RWPE1 (cell line): ENCODE measurements at regions not wholly inside any gene's neighbourhood (a gene's known extent, or its start where the extent isn't known, plus 50 kb on each side); places are given as distances from the start of the nearest gene placed in this dataset.

Source experiments
- CTCF ChIA-PET: fragments of 350-600 bp; sonication (Branson Sonifier 250); formaldehyde crosslinking; extraction: SDS; loops from one replicate; lab custom pipeline; 2021; lab: Yijun Ruan, JAX
- POLR2A ChIA-PET: fragments of 400-600 bp; formaldehyde crosslinking; extraction: SDS; loops from one replicate; lab custom pipeline; 2020; ENCODE audit warnings: antibody characterized with exemption; ENCODE audit not compliant: low non-redundant PET; lab: Yijun Ruan, JAX
- DNase-seq: peaks from one replicate; pipeline ENCODE4 v3.0.0; 2012; ENCODE audit warnings: low spot score
- H3K27ac ChIP-seq: fragments of 450-650 bp; 2 replicates; pipeline ENCODE4 v1.5.1; 2017
- CTCF ChIP-seq: fragments of 450-650 bp; conservative IDR thresholded peaks from 2 replicates; pipeline ENCODE4 v1.5.1; 2017; ENCODE audit warnings: low read depth, mild to moderate bottlenecking

DNA sequence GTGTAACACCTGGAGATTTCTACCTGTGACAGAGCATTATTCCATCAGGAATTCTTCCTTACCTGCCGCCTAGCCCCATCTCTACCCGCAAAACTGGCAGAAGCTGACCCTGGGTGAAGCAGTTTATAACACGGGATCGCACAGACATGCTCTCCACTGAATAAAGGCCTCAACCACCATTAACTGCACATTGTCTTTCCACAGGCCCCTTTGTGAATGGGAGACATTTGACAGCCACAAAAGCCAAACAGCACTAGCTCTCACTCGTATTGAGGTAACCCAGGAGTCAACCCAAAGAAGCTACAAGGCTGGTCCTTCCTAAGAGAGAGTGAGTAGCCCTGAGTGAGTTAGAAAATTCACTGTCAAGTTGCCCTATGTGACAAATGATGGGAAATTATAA lies 135.6 kb downstream of the RCN1 start:
- ChIA-PET POLR2A (no interaction called here), CTCF (no interaction called here)
- no peak for TF ChIP-seq CTCF
- no peak for DNase-seq
- H3K27ac ChIP-seq = no peak overlapping the region

DNA sequence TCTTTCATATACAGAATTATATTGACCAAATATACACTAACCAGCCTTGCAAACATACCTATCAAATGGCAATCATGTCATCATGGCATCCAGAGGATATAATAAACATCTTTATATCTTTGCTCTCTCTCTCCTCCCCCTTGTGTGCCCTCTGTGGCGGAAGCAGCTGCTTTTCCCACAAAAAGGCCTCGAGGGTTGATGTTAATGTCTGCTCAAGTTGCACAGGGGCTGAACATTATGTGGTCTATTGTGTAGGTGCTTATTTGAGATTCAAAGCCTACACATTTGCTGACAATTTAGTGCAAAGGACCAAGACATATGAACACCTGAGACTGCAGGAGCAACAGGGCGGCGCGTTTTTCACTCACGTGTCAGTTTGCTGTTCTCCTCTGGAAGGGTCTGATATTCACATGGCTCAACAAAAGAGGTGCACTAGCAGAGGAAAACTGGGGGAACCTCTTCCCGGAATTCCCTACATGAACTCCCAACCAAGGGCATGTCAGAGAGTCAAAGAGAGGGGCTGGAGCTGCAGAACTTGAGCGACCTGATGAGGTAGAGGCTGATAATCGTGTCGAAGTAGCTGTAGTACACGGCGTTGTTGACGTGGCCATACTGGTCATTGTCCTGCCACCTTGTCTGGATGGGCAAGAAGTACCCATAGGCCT lies 138.8 kb downstream of the RCN1 start:
- CTCF ChIA-PET = interaction anchor here (0.9 kb wide), 1 partner anchor 430 kb away, joined by 3 read pairs; no protein-coding TSS in a partner anchor
- POLR2A ChIA-PET = no interaction called here
- DNase-seq = no peak
- no peak overlapping the region for H3K27ac ChIP-seq
- no peak for TF ChIP-seq CTCF

DNA sequence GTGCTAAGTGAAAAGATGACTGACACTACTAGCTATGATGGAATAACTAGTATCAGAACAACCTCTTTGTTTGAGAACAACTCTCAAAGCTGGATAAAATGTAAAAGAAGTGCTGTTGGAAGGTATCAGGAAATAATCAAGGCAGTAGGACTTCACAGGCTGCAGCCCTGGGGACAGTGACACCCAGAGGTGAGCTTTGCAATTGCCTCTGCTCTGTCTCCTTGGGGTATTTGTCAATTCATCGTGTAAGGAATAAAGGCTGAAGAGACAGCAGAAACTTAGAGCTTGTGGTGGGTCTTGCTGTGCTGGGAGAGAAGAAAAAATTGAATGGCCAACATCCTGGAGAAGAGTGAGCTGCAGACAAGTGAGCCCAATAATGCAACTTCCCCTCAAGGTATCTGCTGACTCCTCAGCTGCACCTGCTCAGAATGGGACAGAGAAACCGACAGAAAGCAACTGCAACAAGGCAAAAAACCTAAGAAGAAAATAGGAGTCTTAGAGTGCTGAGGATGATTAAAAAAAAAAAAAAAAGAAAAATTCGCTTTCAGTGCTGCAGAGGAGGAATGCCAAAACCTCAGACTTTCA lies 141.1 kb downstream of the RCN1 start:
- H3K27ac ChIP-seq = no peak overlapping the region
- peak; percentile 36 for DNase-seq
- POLR2A ChIA-PET = no interaction called here
- TF ChIP-seq CTCF = peak; percentile 45
- CTCF ChIA-PET = interaction anchor here (0.6 to 1.1 kb wide), 12 partner anchors 10 to 1140 kb away, joined by 3 to 8 read pairs (median 3); no protein-coding TSS in a partner anchor

- no peak overlapping the region for H3K27ac ChIP-seq
- ChIA-PET POLR2A (no interaction called here), CTCF (interaction anchor here (0.6 to 1.1 kb wide), 10 partner anchors 9 to 1111 kb away, joined by 3 to 8 read pairs (median 3); no protein-coding TSS in a partner anchor)
- no peak for TF ChIP-seq CTCF
- no peak for DNase-seq
These were observed 141.6 kb downstream of the RCN1 start for GRCh38 chr11:32232516-32232915.

- no peak overlapping the region for H3K27ac ChIP-seq
- DNase-seq = no peak
- POLR2A ChIA-PET = no interaction called here
- TF ChIP-seq CTCF = no peak
- CTCF ChIA-PET = interaction anchor here (0.6 kb wide), 2 partner anchors 62 to 412 kb away, joined by 3 read pairs; no protein-coding TSS in a partner anchor
These were observed 142.4 kb downstream of the RCN1 start for GRCh38 chr11:32233276-32233675.

- no peak for TF ChIP-seq CTCF
- no peak for DNase-seq
- H3K27ac ChIP-seq = no peak overlapping the region
- CTCF ChIA-PET = no interaction called here
- POLR2A ChIA-PET = no interaction called here
These were observed 143.1 kb downstream of the RCN1 start for GRCh38 chr11:32233928-32234327.
